ENCODE measurements at regions not wholly inside any gene's neighbourhood (a gene's known extent, or its start where the extent isn't known, plus 50 kb on each side); places are given as distances from the start of the nearest gene placed in this dataset.
"Not testable (repeated sequence)": the region's sequence is repeated elsewhere in the genome, so short reads cannot be mapped to it uniquely, and the experiment has no call there.

GRCh38 chr6:71091956-71092355, 135.1 kb upstream of the B3GAT2 start:
- intact Hi-C loops (cut with DNase I, micrococcal nuclease): no loop called here
- Histone ChIP-seq H3K4me1 (ENCODE audit: low read depth) (no peaks in the 10 kb centered on the region), H3K36me3 (ENCODE audit: low read depth) (no peaks in the 10 kb centered on the region), H3K4me3 (no peak overlapping the region), H3K9me3 (no peaks in the 10 kb centered on the region)
- no peak for DNase-seq
- ATAC-seq: no peak
- no peak for TF ChIP-seq CTCF (IDR thresholded peaks at IDR 0.05)

GRCh38 chr6:71097264-71097663, 140.4 kb upstream of the B3GAT2 start:
- ATAC-seq; DNase-seq; H3K9me3 ChIP-seq; intact Hi-C loops (cut with DNase I, micrococcal nuclease); H3K4me1 ChIP-seq (ENCODE audit: low read depth); H3K36me3 ChIP-seq (ENCODE audit: low read depth); H3K4me3 ChIP-seq: not testable (repeated sequence)

- Histone ChIP-seq H3K4me1 (ENCODE audit: low read depth) (no peaks in the 10 kb centered on the region), H3K36me3 (ENCODE audit: low read depth) (no peaks in the 10 kb centered on the region), H3K4me3 (no peak overlapping the region), H3K9me3 (peaks cover 10% of the 10 kb centered on the region)
- TF ChIP-seq CTCF (IDR thresholded peaks at IDR 0.05): no peak
- DNase-seq: no peak
- no peak for ATAC-seq
- intact Hi-C loops (cut with DNase I, micrococcal nuclease): no loop called here
Observed at GRCh38 chr6:71099649-71100048, 142.8 kb upstream of the B3GAT2 start.

GRCh38 chr6:71103130-71103529, 146.3 kb upstream of the B3GAT2 start:
- DNase-seq: no peak

GRCh38 chr6:71103641-71104040, 146.8 kb upstream of the B3GAT2 start:
- no peaks in the 10 kb centered on the region for H3K36me3 ChIP-seq (ENCODE audit: low read depth)
- no peaks in the 10 kb centered on the region for H3K4me1 ChIP-seq (ENCODE audit: low read depth)
- H3K9me3 ChIP-seq: peaks cover 10% of the 10 kb centered on the region
- no peak for DNase-seq
- ATAC-seq: no peak
- intact Hi-C loops (cut with DNase I, micrococcal nuclease): no loop called here
- TF ChIP-seq CTCF (IDR thresholded peaks at IDR 0.05): no peak
- H3K4me3 ChIP-seq: no peak overlapping the region

More at GRCh38 chr6:71103130-71103529, 146.3 kb upstream of the B3GAT2 start:
- Histone ChIP-seq H3K9me3 (peaks cover 10% of the 10 kb centered on the region), H3K4me3 (no peak overlapping the region), H3K36me3 (ENCODE audit: low read depth) (no peaks in the 10 kb centered on the region), H3K4me1 (ENCODE audit: low read depth) (no peaks in the 10 kb centered on the region)
- intact Hi-C loops (cut with DNase I, micrococcal nuclease): no loop called here
- no peak for ATAC-seq
- TF ChIP-seq CTCF (IDR thresholded peaks at IDR 0.05): no peak

- intact Hi-C loops (cut with DNase I, micrococcal nuclease): no loop called here
- Histone ChIP-seq H3K9me3 (no peaks in the 10 kb centered on the region), H3K4me1 (ENCODE audit: low read depth) (no peaks in the 10 kb centered on the region), H3K36me3 (ENCODE audit: low read depth) (no peaks in the 10 kb centered on the region), H3K4me3 (no peak overlapping the region)
- no peak for TF ChIP-seq CTCF (IDR thresholded peaks at IDR 0.05)
- ATAC-seq (no peak), DNase-seq (no peak)
Observed at GRCh38 chr6:71106276-71106675, 149.4 kb upstream of the B3GAT2 start.

All from mucosa of descending colon (tissue), 3 donors.